HG03097 (cell line): ENCODE measurements at regions not wholly inside any gene's neighbourhood (a gene's known extent, or its start where the extent isn't known, plus 50 kb on each side); places are given as distances from the start of the nearest gene placed in this dataset.

Experiments used
- ATAC-seq: cut with Tn5 transposase; IDR thresholded peaks from one replicate; pipeline ENCODE4 v1.9.1; 2021; ENCODE audit not compliant: unreplicated experiment, low FRiP score

DNA sequence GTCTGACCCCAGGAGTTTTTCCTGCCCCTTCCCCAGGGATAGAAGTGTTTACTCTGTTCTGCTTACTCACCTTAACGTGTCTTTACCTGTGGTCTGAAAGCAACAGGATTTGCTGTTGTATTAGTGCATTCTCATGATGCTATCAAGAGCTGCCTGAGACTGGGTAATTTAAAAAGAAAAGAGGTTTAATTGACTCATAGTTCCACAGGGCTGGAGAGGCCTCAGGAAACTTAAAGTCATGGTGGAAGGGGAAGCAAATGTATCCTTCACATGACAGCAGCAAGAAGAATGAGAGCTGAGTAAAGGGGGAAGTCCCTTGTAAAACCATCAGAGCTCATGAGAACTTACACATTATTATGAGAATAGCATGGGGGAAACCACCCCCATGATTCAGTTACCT lies 240.4 kb downstream of the SNAPC1 start:
- ATAC-seq, result no peak

DNA sequence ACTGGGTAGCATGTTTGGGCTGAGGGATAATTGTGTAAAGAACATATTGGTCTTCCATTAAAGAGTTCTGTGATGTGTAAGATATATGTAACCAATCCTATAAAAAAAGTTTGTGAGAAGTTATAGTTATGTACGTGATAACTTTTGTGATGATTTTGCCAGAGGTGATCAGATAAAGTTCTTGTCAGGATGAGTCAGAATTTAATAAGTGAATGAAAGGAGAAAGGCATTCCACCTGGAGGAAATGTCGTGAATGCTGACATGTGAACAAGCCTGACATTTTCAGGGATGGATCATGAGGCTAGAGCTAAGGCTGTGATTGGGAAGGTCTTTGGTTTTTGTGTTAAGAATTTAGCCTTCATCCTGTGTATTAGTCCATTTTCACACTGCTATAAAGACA lies 241.5 kb downstream of the SNAPC1 start:
- no peak for ATAC-seq

DNA sequence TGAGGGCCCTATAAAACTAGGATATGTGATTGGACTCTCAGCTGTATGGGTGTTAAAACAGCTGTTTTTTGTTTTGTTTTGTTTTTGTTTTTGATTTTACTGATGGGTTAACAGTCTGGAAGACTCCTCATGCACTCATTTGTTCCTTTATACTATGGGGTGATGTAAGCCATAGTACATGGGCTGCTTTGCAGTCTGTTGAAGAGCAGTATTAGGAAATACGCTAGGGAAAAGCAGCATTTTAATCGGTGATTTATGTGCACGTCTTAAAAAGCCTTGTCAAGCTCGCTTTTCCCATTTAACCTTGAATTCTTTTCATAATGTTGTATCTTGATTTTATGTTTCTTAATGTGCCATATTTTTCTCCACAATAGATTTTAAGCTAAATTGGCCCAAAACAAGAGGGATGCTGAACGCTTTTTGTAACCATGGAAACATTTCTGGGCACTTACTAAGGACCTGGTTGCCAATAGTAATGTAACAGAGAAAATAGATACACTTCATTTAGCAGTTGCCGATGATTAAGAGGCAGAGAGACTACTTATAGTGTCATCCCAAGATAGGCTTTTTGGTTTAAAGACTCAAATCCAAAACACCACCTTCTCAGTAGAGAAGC lies 244.0 kb downstream of the SNAPC1 start:
- ATAC-seq, result no peak

DNA sequence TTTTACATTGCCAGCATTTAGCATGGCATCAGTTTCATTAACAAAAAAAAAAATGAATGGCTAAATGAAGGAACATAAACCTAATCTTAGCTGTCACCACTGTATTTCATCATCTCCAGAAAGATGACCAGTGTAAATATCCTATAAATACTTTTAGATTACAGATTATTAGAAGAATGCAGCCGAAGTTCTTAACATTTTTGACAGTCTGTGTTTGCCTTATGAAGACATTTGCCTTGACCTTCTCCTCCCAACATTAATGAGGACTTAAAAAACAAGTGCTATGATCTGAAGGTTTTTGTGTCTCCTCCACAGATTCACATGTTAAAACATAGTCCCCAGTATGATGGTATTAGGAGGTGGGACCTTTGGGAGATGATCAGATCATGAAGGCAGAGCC lies 253.0 kb downstream of the SNAPC1 start:
- no peak for ATAC-seq

DNA sequence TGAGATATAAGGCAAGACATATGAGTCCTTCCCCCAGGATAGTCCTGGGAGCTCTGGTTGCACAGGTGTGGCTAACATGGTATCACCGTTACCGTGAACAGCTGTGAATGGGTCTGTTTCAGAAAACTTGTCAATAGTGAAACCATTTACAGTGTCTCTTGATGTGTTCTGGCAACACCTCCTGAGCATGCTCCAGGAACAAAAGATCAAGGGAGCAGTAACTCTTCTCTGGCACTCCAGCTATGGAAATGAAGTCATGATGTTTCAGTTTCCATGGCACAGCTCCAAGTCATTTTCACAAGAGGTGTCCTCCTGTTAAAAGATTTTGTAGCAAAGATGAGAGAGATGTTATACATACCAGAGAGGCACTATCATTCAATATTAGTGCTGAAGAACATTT lies 253.7 kb downstream of the SNAPC1 start:
- ATAC-seq, result no peak

DNA sequence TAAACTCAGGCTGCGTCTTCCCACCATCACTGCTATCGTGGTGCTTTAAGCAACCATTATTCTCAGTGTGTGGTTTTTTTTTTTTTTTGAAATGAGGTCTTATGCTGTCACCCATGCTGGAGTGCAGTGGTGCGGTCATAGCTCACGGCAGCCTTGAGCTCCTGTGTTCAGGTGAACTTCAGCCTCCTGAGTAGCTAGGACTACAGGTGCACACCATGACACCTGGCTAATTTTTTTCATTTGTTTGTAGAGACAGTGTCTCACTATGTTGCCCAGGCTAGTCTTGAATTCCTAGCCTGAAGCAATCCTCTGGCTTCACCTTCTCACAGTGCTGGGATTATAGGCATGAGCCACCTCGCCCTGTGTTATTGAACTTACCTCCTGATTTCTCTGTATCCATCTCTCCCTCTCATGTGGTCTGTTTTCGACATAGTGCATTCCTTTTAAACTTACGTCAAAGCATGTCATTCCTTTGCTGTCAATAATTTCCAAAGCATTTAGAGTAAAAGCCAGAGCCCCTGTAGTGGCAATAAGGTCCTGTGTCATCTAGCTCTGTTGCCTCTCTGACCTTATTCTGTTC lies 255.5 kb downstream of the SNAPC1 start:
- no peak for ATAC-seq

DNA sequence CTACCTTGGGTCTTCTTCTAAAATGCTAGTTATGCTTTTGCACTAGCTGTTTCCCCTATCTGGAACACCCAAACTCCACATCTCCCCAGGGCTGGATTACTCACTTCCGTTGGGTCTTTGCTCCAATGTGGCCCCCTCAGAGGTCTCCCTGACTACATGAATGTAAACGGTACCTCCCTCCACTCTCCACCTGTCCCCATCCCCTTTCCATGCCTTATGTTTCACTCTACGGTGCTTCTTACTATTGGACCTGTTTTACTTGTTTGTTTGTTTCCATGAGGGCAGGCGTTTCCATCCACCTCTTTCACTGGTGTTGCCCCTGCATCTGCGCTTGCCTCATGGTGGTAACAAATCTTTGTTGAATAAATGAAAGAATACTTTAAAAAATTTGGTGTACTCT lies 256.4 kb downstream of the SNAPC1 start:
- ATAC-seq, result no peak

DNA sequence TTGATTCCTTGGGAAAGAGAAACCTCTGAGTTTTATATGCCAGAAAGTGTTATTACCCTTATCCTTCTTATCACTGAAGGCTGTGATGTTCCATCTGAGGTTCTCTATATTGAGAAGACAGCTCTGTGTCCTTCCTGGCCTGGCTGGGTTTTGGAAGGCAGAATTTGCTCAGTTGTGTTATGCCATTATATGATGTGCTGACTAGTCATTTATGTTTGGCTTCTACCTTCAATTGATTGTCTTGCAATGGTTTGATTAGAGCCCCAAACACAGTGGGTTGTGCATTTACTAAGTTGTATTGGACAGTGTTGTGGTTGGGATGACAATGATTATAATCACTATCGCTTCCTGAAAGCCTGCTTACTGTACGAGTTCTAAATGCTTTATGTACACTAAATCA lies 265.7 kb downstream of the SNAPC1 start:
- ATAC-seq, result no peak

DNA sequence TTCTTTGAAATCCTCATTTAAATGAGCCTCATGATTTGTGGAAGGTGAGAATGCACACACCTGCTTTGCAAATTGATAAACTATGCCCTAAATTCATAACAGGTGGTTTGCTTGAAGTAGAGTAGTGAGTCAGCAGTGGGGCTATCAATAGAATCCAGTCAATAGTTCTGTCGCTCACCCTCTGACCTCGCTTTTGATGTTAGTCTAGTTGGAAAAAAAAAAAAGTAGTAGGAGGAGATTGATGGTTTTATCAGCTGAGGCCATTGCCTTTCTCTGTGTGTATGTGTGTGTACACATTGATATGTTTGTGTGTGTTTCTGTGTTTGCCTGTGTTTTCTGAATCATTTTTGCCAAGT lies 267.3 kb downstream of the SNAPC1 start:
- no peak for ATAC-seq

DNA sequence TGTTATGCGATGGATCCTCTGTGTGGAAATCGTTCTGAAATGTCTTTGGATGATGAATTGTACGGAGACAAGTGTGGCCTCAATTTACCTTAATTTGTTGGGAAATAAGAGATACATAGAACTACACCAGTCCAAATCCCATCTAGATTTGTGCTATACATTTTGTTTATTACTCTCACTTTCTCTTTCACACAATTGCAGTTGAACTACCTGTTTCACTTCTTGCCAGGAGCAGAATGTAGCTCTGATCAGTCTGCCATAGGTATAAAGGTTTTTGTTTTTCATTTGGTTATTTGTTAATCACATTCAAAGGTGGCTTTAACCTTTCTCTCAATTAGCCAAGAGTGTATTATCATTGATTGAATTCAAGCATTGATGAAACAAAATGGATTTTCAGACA lies 268.2 kb downstream of the SNAPC1 start:
- no peak for ATAC-seq

DNA sequence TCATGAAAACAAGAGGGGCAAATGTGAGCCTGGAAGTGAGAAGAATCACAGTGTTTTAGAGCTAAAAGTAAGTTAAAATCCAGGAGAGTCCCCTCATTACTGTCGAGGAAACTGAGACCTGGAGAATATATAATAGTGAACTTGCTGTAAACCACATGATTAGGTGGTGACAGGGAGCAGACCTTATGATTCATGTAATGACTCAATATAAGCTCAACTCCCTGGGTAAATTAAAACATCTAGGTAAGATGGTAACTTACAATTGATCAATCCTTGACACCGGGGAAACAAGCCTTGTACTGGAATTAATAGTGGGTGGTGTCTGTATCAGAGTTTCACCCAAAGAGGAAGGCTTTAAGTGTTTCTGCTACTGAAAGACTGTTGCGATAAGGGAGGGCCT lies 269.3 kb downstream of the SNAPC1 start:
- no peak for ATAC-seq

DNA sequence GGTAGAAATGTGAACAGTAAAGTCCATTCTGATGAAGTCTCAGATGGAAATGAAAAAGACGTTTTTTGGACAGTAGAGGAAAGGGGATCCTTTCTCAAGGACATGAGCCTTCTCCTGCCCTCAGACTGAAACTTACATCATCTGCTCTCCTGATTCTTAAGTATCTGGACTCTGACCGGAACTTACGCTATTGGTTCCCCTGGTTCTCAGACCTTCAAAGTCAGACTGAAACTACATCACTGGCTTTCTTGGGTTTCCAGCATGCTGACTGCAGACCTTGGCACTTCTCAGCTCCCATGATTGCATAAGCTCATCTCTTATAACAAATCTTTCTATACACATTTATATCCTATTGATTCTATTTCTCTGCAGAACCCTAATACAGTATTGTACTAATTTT lies 291.0 kb downstream of the SNAPC1 start:
- ATAC-seq, result no peak

DNA sequence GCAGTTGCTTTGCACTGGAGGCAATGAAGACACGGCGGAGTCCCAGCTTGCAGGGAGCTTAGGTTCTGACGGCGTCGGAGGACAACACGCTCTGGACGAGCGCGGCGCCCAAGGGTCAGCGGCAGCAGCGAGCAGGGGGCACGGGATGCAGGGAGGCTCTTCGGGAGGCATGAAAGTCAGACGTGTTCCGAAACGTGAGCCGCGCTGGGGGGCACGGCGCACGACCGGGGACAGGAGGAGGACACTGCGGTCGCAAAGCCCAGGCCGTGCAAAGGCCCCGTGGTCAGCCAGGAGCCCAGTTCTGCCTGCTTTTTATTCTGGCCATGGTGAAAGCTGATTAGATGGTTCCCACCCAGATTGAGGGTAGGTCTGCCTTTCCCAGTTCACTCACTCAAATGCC lies 294.6 kb downstream of the SNAPC1 start:
- ATAC-seq, result no peak

DNA sequence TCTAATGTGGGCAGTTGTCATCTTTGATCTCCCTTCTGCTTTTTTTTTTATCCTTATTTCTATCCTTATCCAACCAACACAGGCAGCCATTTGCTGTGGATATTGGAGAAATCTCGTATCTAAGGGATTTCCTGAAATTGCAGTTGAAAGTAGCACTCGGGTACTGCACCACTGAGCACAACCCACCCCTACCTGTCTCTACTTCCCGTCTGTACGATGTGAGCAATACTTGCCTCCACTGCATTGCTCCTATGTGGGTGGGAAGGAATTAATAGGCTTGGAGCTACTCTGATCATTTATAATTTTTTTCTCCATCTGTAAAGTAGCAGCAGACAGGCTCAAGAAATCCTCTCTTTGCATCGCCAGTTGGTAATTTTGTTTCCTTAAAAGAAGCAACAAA lies 300.4 kb downstream of the SNAPC1 start:
- no peak for ATAC-seq

DNA sequence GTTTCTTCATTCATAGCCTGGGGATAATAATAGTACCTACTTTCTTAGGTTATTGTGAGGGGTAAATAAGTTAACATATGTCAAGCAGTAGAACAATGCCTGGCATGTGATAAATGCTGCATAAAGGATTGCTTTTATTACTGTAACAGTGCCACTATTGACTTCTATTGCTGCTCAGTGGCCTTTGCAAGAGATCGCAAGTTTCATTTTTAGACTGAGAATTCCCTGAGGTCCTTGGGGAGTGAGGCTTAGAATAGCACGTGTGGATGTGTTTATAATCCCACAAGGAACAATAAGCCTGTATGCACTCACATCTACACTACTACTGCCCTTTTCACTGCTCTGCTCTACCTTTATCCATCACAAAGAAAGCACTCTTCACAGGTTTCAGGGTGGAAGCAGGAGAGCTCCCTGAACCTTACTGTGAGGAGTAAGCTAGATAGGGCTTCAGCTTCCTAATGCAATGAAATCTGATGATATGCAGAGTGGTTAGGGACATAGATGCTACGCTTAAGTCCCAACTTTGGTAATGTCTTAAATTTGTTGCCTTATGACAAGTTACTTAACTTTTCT lies 302.6 kb downstream of the SNAPC1 start:
- no peak for ATAC-seq

DNA sequence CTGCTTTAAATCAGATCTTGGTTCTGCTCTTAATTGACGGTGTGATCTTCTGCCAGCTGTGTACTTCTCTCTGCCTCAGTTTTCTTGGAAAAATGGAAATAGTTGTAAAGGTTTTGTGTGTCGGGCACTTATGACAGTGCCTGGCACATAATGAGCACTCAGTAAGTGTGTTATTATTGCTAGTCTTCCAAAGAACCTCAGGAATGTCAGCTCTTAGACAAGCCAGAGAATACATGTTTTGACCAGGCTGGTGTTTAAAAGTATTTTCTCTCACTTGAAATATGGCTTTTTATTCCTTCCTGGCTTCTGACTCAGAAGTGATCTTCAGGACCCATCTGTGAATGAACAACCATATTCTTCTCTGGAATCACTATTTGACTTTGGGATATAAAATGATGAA lies 304.1 kb downstream of the SNAPC1 start:
- no peak for ATAC-seq

DNA sequence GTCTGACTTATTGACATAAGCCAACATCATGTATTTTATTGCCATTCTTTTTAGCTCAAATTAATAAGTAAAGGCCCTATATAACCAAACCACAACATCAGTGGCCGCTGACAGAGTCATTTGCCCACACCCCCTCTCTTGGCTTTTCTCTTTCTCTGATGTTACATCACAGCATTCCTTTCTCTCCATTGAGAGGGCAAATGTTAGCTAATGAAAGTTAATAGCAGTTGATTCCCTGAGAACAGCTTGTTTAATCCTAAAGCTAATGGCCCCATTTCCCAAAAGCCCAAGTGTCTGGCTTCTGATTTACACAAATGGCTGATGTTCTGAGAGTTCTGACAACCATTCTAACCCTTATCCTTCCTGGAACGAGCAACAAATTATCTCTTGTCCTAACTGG lies 308.8 kb downstream of the SNAPC1 start:
- ATAC-seq, result no peak

DNA sequence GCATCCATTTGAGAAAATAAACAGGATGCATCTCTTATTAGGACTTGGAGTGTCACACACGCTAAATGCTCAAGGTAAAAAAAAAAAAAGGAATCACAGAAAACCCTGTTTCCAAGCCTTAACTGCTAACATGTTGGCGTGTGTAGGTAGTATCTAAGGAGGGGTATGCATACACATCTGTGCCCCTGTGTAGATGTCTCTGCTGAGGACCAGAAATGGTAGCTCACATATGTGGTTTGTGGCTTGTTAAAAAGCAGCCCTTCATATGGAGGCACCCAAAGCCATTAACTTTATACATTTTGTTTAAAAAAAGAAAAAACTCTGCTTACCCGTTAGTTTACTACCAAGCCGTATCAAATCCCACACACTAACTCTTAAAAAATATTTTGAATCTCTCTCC lies 314.1 kb downstream of the SNAPC1 start:
- ATAC-seq, result no peak

DNA sequence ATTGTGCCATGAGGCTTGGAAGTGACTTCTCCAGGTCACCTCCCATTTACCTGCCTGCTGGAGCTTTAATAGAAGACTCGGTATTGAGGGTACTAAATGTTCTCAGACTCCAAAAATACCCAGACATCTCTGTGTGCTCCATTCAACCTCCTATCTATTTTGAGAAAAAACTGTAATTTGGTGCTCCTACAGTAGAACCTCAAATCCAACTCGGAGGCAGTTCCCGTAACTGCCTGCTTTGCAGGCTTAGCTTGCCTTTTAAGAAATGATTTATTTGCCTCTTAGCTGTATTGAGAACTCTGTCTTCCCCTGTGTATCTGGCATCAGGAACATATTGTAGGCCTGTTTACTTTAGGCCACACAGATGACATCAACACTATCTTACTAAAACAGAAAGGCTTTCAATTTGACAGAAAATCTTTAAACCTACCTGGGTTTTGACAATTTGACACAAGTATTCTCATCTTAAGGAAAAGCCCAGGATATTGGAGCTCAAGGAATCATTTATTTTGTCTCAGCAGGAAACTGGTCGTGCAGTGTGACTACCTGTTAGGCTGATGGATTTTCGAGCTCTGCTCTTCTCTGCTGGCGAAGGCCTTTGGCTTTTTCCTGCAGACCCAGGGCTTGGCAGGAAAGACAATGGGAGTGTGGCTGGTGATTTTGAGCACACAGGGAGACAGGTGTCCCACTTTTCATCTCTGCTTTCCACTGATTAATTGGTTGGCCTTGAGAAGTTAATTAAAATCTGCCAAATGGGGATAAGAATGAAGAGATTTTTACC lies 314.8 kb downstream of the SNAPC1 start:
- ATAC-seq, result no peak

DNA sequence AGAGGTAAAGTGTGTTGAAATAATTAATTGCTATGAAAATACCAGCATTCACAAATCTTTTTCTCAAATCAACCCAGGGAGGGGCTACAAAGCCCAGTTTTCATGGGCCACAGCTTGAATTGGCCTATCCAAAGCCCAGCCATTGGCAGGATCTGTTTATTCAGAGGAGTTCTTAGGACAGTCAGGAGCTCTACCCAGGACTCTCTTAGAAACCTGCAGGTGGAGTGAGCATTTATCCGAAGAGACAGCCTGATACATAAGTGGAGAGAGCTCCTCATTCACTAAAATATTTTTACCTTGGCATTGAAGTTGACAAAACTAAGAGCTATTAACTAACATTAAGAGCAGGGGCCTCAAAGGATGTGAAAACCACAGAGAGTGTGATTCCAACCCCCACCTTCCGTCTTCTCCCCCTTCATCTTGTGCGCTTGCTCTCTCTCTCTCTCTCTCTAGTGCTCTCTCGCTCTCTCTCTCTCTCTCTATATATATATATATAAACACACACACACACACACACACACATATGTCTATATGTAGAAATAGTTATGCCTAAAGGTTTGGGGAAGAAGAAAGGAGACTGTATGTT lies 315.5 kb downstream of the SNAPC1 start:
- ATAC-seq, result no peak

DNA sequence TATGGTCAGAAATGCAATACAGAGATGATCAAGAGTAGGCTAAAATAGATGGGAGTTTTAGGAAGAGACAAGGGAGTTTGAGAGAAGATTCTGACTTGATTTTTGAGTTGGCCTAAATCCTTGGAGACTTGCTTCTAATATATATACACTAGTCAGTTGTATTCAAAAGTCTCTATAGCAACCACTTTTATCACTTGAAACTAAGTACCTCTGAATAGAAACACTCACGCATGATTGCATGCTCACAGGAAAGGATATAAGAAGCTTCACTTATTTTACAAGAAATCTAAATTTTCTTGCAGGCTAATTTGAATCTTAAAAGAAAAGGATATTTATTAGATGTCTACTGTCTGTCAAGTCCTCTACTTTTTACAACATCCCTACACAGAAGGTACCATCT lies 316.8 kb downstream of the SNAPC1 start:
- peak; percentile 43 for ATAC-seq
